Natural killer cell (primary cell): ENCODE measurements at regions not wholly inside any gene's neighbourhood (a gene's known extent, or its start where the extent isn't known, plus 50 kb on each side); places are given as distances from the start of the nearest gene placed in this dataset.

Source experiments
- ATAC-seq, 3 donors: fragments of 150-1000 bp in 2 of 3; fragments of 200-7000 bp in 1 of 3; cut with Tn5 transposase; 1 replicate in 1 of 3; 2 replicates in 2 of 3; pipeline ENCODE4 v1.10.0; 2021; ENCODE audit warnings: mild to moderate bottlenecking in 2 of 3, moderate library complexity in 2 of 3
- DNase-seq, 2 donors: peaks; one replicate each; pipeline versions ENCODE4 v3.0.0 to v3.0.0-alpha.2; 2013 to 2021; ENCODE audit warnings: mixed read lengths in 1 of 2
- H3K27ac ChIP-seq: one replicate; pipeline ENCODE4 v1.5.1; 2013; ENCODE audit warnings: mild to moderate bottlenecking, low read length
- H3K27me3 ChIP-seq: one replicate; pipeline ENCODE4 v1.6.1; 2013; ENCODE audit warnings: low read length; ENCODE audit not compliant: control insufficient read depth, insufficient read depth
- H3K36me3 ChIP-seq: one replicate; pipeline ENCODE4 v1.6.1; 2013; ENCODE audit warnings: low read length; ENCODE audit not compliant: control insufficient read depth, insufficient read depth
- H3K4me1 ChIP-seq: one replicate; pipeline ENCODE4 v1.6.1; 2013; ENCODE audit warnings: low read length; ENCODE audit not compliant: control insufficient read depth, insufficient read depth
- H3K4me3 ChIP-seq: one replicate; pipeline ENCODE4 v1.5.1; 2013; ENCODE audit warnings: low read length
- H3K9me3 ChIP-seq: one replicate; pipeline ENCODE4 v1.6.1; 2013; ENCODE audit warnings: low read length; ENCODE audit not compliant: control insufficient read depth, insufficient read depth
- H3K27ac Mint-ChIP-seq, 2 donors: one replicate each; pipeline ENCODE4 v1.8.0; 2022; ENCODE audit warnings: mild to moderate bottlenecking in 2 of 2, mixed read lengths in 2 of 2, moderate library complexity in 1 of 2
- H3K27me3 Mint-ChIP-seq, 2 donors: one replicate each; pipeline ENCODE4 v1.8.0; 2022; ENCODE audit warnings: low read depth in 2 of 2, mixed read lengths in 2 of 2
- H3K36me3 Mint-ChIP-seq: one replicate; pipeline ENCODE4 v1.8.0; 2022; ENCODE audit warnings: mixed read lengths
- H3K4me1 Mint-ChIP-seq, 2 donors: one replicate each; pipeline ENCODE4 v1.8.0; 2022; ENCODE audit warnings: mixed read lengths in 2 of 2
- H3K4me3 Mint-ChIP-seq: one replicate; pipeline ENCODE4 v1.8.0; 2022; ENCODE audit warnings: mild to moderate bottlenecking, moderate library complexity, mixed read lengths
- H3K9me3 Mint-ChIP-seq, 2 donors: one replicate each; pipeline ENCODE4 v1.8.0; 2022; ENCODE audit warnings: mixed read lengths in 2 of 2
- CTCF ChIP-seq: fragments of 200-600 bp; IDR thresholded peaks from one replicate; pipeline ENCODE4 v1.8.0; 2022; ENCODE audit warnings: antibody characterized with exemption
- WGBS: methylation state at CpG from one replicate; pipeline ENCODE4 v1.1.7; 2013; ENCODE audit warnings: missing lambda C conversion rate; ENCODE audit not compliant: insufficient coverage; 5-methylcytosine and 5-hydroxymethylcytosine counted together
- intact Hi-C: fragments of 100-400 bp; cut with micrococcal nuclease; formaldehyde crosslinking; loops from one replicate; pipeline ENCODE4 v1.14.2; 2022

GRCh38 chr17:34721326-34721725 lies 141.9 kb downstream of the TMEM132E start:
- H3K27ac Mint-ChIP-seq: no peak overlapping the region
- peaks cover 3 to 6% of the 10 kb centered on the region in 2 donors for H3K27me3 Mint-ChIP-seq
- H3K4me1 Mint-ChIP-seq: no peaks in the 10 kb centered on the region
- no peak overlapping the region for H3K4me3 Mint-ChIP-seq
- TF ChIP-seq CTCF: no peak
- Histone ChIP-seq H3K36me3 (no peaks in the 10 kb centered on the region), H3K9me3 (no peaks in the 10 kb centered on the region), H3K27ac (no peak overlapping the region), H3K27me3 (no peaks in the 10 kb centered on the region), H3K4me3 (no peak overlapping the region), H3K4me1 (no peaks in the 10 kb centered on the region)
- H3K9me3 Mint-ChIP-seq: peaks cover 0 to 2% of the 10 kb centered on the region in 2 donors
- H3K36me3 Mint-ChIP-seq: no peaks in the 10 kb centered on the region
- WGBS: 81% methylated on average over 6 of the region's 6 CpGs
- intact Hi-C loops: no loop called here
- ATAC-seq (no peak), DNase-seq (no peak)

GRCh38 chr17:34720760-34721159 lies 141.4 kb downstream of the TMEM132E start:
- H3K4me1 ChIP-seq: no peaks in the 10 kb centered on the region
- no peaks in the 10 kb centered on the region for H3K27me3 ChIP-seq
- H3K4me3 Mint-ChIP-seq: no peak overlapping the region
- no peak overlapping the region for H3K4me3 ChIP-seq
- H3K27me3 Mint-ChIP-seq: peaks cover 3 to 6% of the 10 kb centered on the region in 2 donors
- no peaks in the 10 kb centered on the region for H3K36me3 Mint-ChIP-seq
- ATAC-seq (no peak), DNase-seq (no peak)
- TF ChIP-seq CTCF: no peak
- intact Hi-C loops: no loop called here
- no peak overlapping the region for H3K27ac ChIP-seq
- H3K9me3 ChIP-seq: no peaks in the 10 kb centered on the region
- H3K9me3 Mint-ChIP-seq: peaks cover 0 to 2% of the 10 kb centered on the region in 2 donors
- no peaks in the 10 kb centered on the region for H3K36me3 ChIP-seq
- no peaks in the 10 kb centered on the region for H3K4me1 Mint-ChIP-seq
- H3K27ac Mint-ChIP-seq: no peak overlapping the region

- no peak overlapping the region for H3K4me3 Mint-ChIP-seq
- intact Hi-C loops: no loop called here
- Histone ChIP-seq H3K4me3 (no peak overlapping the region), H3K36me3 (no peaks in the 10 kb centered on the region), H3K27ac (no peak overlapping the region), H3K27me3 (no peaks in the 10 kb centered on the region), H3K9me3 (no peaks in the 10 kb centered on the region), H3K4me1 (no peaks in the 10 kb centered on the region)
- no peaks in the 10 kb centered on the region for H3K36me3 Mint-ChIP-seq
- H3K27ac Mint-ChIP-seq: no peak overlapping the region
- ATAC-seq: no peak
- TF ChIP-seq CTCF: no peak
- WGBS: 78% methylated on average over 11 of the region's 11 CpGs
- no peak for DNase-seq
- peaks cover 0 to 2% of the 10 kb centered on the region in 2 donors for H3K9me3 Mint-ChIP-seq
- H3K4me1 Mint-ChIP-seq: no peaks in the 10 kb centered on the region
- H3K27me3 Mint-ChIP-seq: peaks cover 5 to 11% of the 10 kb centered on the region in 2 donors
These were observed 140.2 kb downstream of the TMEM132E start for GRCh38 chr17:34719569-34719968.

- no peaks in the 10 kb centered on the region for H3K9me3 ChIP-seq
- Mint-ChIP-seq H3K9me3 (peaks cover 0 to 2% of the 10 kb centered on the region in 2 donors), H3K27ac (no peak overlapping the region), H3K27me3 (peaks cover 9 to 13% of the 10 kb centered on the region in 2 donors), H3K4me1 (no peaks in the 10 kb centered on the region), H3K36me3 (no peaks in the 10 kb centered on the region), H3K4me3 (no peak overlapping the region)
- intact Hi-C loops: no loop called here
- H3K27me3 ChIP-seq: no peaks in the 10 kb centered on the region
- TF ChIP-seq CTCF: no peak
- WGBS: 80% methylated on average over 3 of the region's 3 CpGs
- no peak for DNase-seq
- ATAC-seq: no peak
- no peaks in the 10 kb centered on the region for H3K36me3 ChIP-seq
- no peaks in the 10 kb centered on the region for H3K4me1 ChIP-seq
- no peak overlapping the region for H3K27ac ChIP-seq
- no peak overlapping the region for H3K4me3 ChIP-seq
These were observed 137.7 kb downstream of the TMEM132E start for GRCh38 chr17:34717092-34717491.
